ENCODE measurements at regions not wholly inside any gene's neighbourhood (a gene's known extent, or its start where the extent isn't known, plus 50 kb on each side); places are given as distances from the start of the nearest gene placed in this dataset.

- TF ChIP-seq ZNF462 (CRISPR knock-in tag; IDR thresholded peaks at IDR 0.05) (no peak), POLR2AphosphoS5 (IDR thresholded peaks at IDR 0.05; ENCODE audit: low read depth) (no peak), CREB1 (CRISPR knock-in tag; IDR thresholded peaks at IDR 0.05; ENCODE audit: low read depth) (no peak)
These were observed 136.7 kb downstream of the MAF start (continued) for GRCh38 chr16:79463841-79464240.

GRCh38 chr16:79456036-79456435, 144.5 kb downstream of the MAF start:
- H3K4me2 ChIP-seq, result no peak overlapping the region
- H3K9me2 ChIP-seq (ENCODE audit: insufficient read depth), result no peaks in the 10 kb centered on the region
- no peak overlapping the region for H2AFZ ChIP-seq
- Mint-ChIP-seq H3K9me3 (no peaks in the 10 kb centered on the region), H3K4me1 (no peaks in the 10 kb centered on the region), H3K36me3 (ENCODE audit: low read depth) (no peaks in the 10 kb centered on the region), H3K27me3 (ENCODE audit: insufficient read depth, low read depth, poor library complexity) (no peaks in the 10 kb centered on the region), H3K27ac (no peak overlapping the region), H3K4me3 (no peak overlapping the region)
- H3K4me3 ChIP-seq, result no peak overlapping the region
- no peak for DNase-seq (ENCODE audit: low spot score)
- H3F3A ChIP-seq (replicated peaks; ENCODE audit: low read depth), result no peaks in the 10 kb centered on the region
- no peaks in the 10 kb centered on the region for H3K36me3 ChIP-seq (ENCODE audit: insufficient read depth)
- H4K20me1 ChIP-seq (replicated peaks; ENCODE audit: insufficient read depth), result no peaks in the 10 kb centered on the region
- no peak for ATAC-seq
- H3K79me2 ChIP-seq (replicated peaks; ENCODE audit: insufficient read depth), result no peaks in the 10 kb centered on the region
- H3K27ac ChIP-seq (ENCODE audit: low read depth), result no peak overlapping the region
- no peaks in the 10 kb centered on the region for H3K4me1 ChIP-seq (ENCODE audit: insufficient read depth)
- no peaks in the 10 kb centered on the region for H3K27me3 ChIP-seq (ENCODE audit: insufficient read depth)
- TF ChIP-seq EZH2phosphoT487 (IDR thresholded peaks at IDR 0.05; ENCODE audit: unreplicated experiment) (no peak), EZH2 (IDR thresholded peaks at IDR 0.05; ENCODE audit: low read depth, unreplicated experiment) (no peak), POLR2AphosphoS5 (IDR thresholded peaks at IDR 0.05; ENCODE audit: low read depth) (no peak), ZNF462 (CRISPR knock-in tag; IDR thresholded peaks at IDR 0.05) (no peak), JUNB (IDR thresholded peaks at IDR 0.05; ENCODE audit: unreplicated experiment) (no peak), CTCF (conservative IDR thresholded peaks at IDR 0.05; ENCODE audit: low read depth in 2 of 2) (no peak)
